ENCODE measurements at regions not wholly inside any gene's neighbourhood (a gene's known extent, or its start where the extent isn't known, plus 50 kb on each side); places are given as distances from the start of the nearest gene placed in this dataset.

GRCh38 chr2:177053038-177053437 is 159.6 kb upstream of the HNRNPA3 start:
- DNase-seq, result no peak
- H3K23ac ChIP-seq (ENCODE audit: low read length), result no peak overlapping the region
- H3K4ac ChIP-seq (ENCODE audit: low read depth, low read length), result no peak overlapping the region
- H2BK120ac ChIP-seq (ENCODE audit: low read depth, low read length), result no peak overlapping the region
- no peaks in the 10 kb centered on the region for H3K79me2 ChIP-seq (ENCODE audit: control insufficient read depth, insufficient read depth, low read length)
- no peaks in the 10 kb centered on the region for H3K36me3 ChIP-seq (ENCODE audit: control insufficient read depth, insufficient read depth, low read length)
- H2BK15ac ChIP-seq (replicated peaks; ENCODE audit: low read depth), result no peak overlapping the region
- no peak overlapping the region for H2BK5ac ChIP-seq (ENCODE audit: low read length)
- H4K8ac ChIP-seq (ENCODE audit: low read depth, low read length), result peak overlapping the region; percentile 39
- no peak overlapping the region for H2AK5ac ChIP-seq (ENCODE audit: low read length)
- WGBS (ENCODE audit: extremely low coverage, insufficient coverage, low lambda C conversion rate), result no CpG with 5 or more reads among the region's 3 CpGs
- H3K4me3 ChIP-seq (ENCODE audit: low read length), result no peak overlapping the region
- no peak overlapping the region for H3K18ac ChIP-seq (ENCODE audit: low read length)
- H3K56ac ChIP-seq (ENCODE audit: low read length), result no peak overlapping the region
- H3K4me2 ChIP-seq (ENCODE audit: low read length), result no peak overlapping the region
- H4K5ac ChIP-seq (ENCODE audit: low read length), result no peak overlapping the region
- no peaks in the 10 kb centered on the region for H3K79me1 ChIP-seq (ENCODE audit: low read length)
- no peaks in the 10 kb centered on the region for H3K4me1 ChIP-seq (ENCODE audit: control insufficient read depth, low read depth, low read length)
- no peak overlapping the region for H3K9ac ChIP-seq (ENCODE audit: low read length)
- no peaks in the 10 kb centered on the region for H3K27me3 ChIP-seq (ENCODE audit: insufficient read depth, low read length, poor library complexity)
- H3K27ac ChIP-seq (ENCODE audit: low read depth, low read length), result no peak overlapping the region

- H4K8ac ChIP-seq (ENCODE audit: low read depth, low read length), result no peak overlapping the region
- no peaks in the 10 kb centered on the region for H3K79me1 ChIP-seq (ENCODE audit: low read length)
- H3K36me3 ChIP-seq (ENCODE audit: control insufficient read depth, insufficient read depth, low read length), result no peaks in the 10 kb centered on the region
- H3K27me3 ChIP-seq (ENCODE audit: insufficient read depth, low read length, poor library complexity), result no peaks in the 10 kb centered on the region
- no peaks in the 10 kb centered on the region for H3K79me2 ChIP-seq (ENCODE audit: control insufficient read depth, insufficient read depth, low read length)
- H3K4me2 ChIP-seq (ENCODE audit: low read length), result no peak overlapping the region
- H3K4me3 ChIP-seq (ENCODE audit: low read length), result no peak overlapping the region
- no peak overlapping the region for H3K56ac ChIP-seq (ENCODE audit: low read length)
- H3K4ac ChIP-seq (ENCODE audit: low read depth, low read length), result no peak overlapping the region
- H2BK15ac ChIP-seq (replicated peaks; ENCODE audit: low read depth), result no peak overlapping the region
- H2BK5ac ChIP-seq (ENCODE audit: low read length), result no peak overlapping the region
- H3K4me1 ChIP-seq (ENCODE audit: control insufficient read depth, low read depth, low read length), result no peaks in the 10 kb centered on the region
- no peak overlapping the region for H2AK5ac ChIP-seq (ENCODE audit: low read length)
- no peak overlapping the region for H4K5ac ChIP-seq (ENCODE audit: low read length)
- H3K23ac ChIP-seq (ENCODE audit: low read length), result no peak overlapping the region
- no peak overlapping the region for H2BK120ac ChIP-seq (ENCODE audit: low read depth, low read length)
- no peak for DNase-seq
- H3K27ac ChIP-seq (ENCODE audit: low read depth, low read length), result no peak overlapping the region
- no peak overlapping the region for H3K18ac ChIP-seq (ENCODE audit: low read length)
- WGBS (ENCODE audit: extremely low coverage, insufficient coverage, low lambda C conversion rate), result no CpG with 5 or more reads among the region's 1 CpG
- H3K9ac ChIP-seq (ENCODE audit: low read length), result no peak overlapping the region
These were observed 158.9 kb upstream of the HNRNPA3 start for GRCh38 chr2:177053716-177054115.

- no peaks in the 10 kb centered on the region for H3K27me3 ChIP-seq (ENCODE audit: insufficient read depth, low read length, poor library complexity)
- no peaks in the 10 kb centered on the region for H3K4me1 ChIP-seq (ENCODE audit: control insufficient read depth, low read depth, low read length)
- H3K56ac ChIP-seq (ENCODE audit: low read length), result no peak overlapping the region
- H4K5ac ChIP-seq (ENCODE audit: low read length), result no peak overlapping the region
- H2AK5ac ChIP-seq (ENCODE audit: low read length), result no peak overlapping the region
- peak; percentile 59 for DNase-seq
- H4K8ac ChIP-seq (ENCODE audit: low read depth, low read length), result no peak overlapping the region
- no CpG with 5 or more reads among the region's 5 CpGs for WGBS (ENCODE audit: extremely low coverage, insufficient coverage, low lambda C conversion rate)
- no peak overlapping the region for H3K4me3 ChIP-seq (ENCODE audit: low read length)
- no peaks in the 10 kb centered on the region for H3K79me1 ChIP-seq (ENCODE audit: low read length)
- no peak overlapping the region for H2BK120ac ChIP-seq (ENCODE audit: low read depth, low read length)
- H3K18ac ChIP-seq (ENCODE audit: low read length), result no peak overlapping the region
- H3K36me3 ChIP-seq (ENCODE audit: control insufficient read depth, insufficient read depth, low read length), result no peaks in the 10 kb centered on the region
- no peak overlapping the region for H3K27ac ChIP-seq (ENCODE audit: low read depth, low read length)
- H3K23ac ChIP-seq (ENCODE audit: low read length), result no peak overlapping the region
- no peak overlapping the region for H2BK15ac ChIP-seq (replicated peaks; ENCODE audit: low read depth)
- H3K4me2 ChIP-seq (ENCODE audit: low read length), result no peak overlapping the region
- H2BK5ac ChIP-seq (ENCODE audit: low read length), result no peak overlapping the region
- H3K9ac ChIP-seq (ENCODE audit: low read length), result no peak overlapping the region
- H3K4ac ChIP-seq (ENCODE audit: low read depth, low read length), result no peak overlapping the region
- H3K79me2 ChIP-seq (ENCODE audit: control insufficient read depth, insufficient read depth, low read length), result no peaks in the 10 kb centered on the region
These were observed 156.1 kb upstream of the HNRNPA3 start for GRCh38 chr2:177056481-177056929.

GRCh38 chr2:177058747-177059146 is 153.8 kb upstream of the HNRNPA3 start:
- H3K79me2 ChIP-seq (ENCODE audit: control insufficient read depth, insufficient read depth, low read length), result no peaks in the 10 kb centered on the region
- H4K5ac ChIP-seq (ENCODE audit: low read length), result no peak overlapping the region
- no peak for DNase-seq
- no peak overlapping the region for H3K23ac ChIP-seq (ENCODE audit: low read length)
- H3K36me3 ChIP-seq (ENCODE audit: control insufficient read depth, insufficient read depth, low read length), result no peaks in the 10 kb centered on the region
- no peak overlapping the region for H3K56ac ChIP-seq (ENCODE audit: low read length)
- H2BK120ac ChIP-seq (ENCODE audit: low read depth, low read length), result no peak overlapping the region
- no peaks in the 10 kb centered on the region for H3K79me1 ChIP-seq (ENCODE audit: low read length)
- H4K8ac ChIP-seq (ENCODE audit: low read depth, low read length), result no peak overlapping the region
- H3K4me1 ChIP-seq (ENCODE audit: control insufficient read depth, low read depth, low read length), result no peaks in the 10 kb centered on the region
- no peak overlapping the region for H3K9ac ChIP-seq (ENCODE audit: low read length)
- no peak overlapping the region for H3K4me3 ChIP-seq (ENCODE audit: low read length)
- H3K4ac ChIP-seq (ENCODE audit: low read depth, low read length), result no peak overlapping the region
- no peaks in the 10 kb centered on the region for H3K27me3 ChIP-seq (ENCODE audit: insufficient read depth, low read length, poor library complexity)
- H2AK5ac ChIP-seq (ENCODE audit: low read length), result no peak overlapping the region
- H3K18ac ChIP-seq (ENCODE audit: low read length), result no peak overlapping the region
- no peak overlapping the region for H2BK5ac ChIP-seq (ENCODE audit: low read length)
- H3K4me2 ChIP-seq (ENCODE audit: low read length), result no peak overlapping the region
- no peak overlapping the region for H2BK15ac ChIP-seq (replicated peaks; ENCODE audit: low read depth)
- H3K27ac ChIP-seq (ENCODE audit: low read depth, low read length), result no peak overlapping the region

GRCh38 chr2:177059293-177059692 is 153.3 kb upstream of the HNRNPA3 start:
- Histone ChIP-seq H4K8ac (ENCODE audit: low read depth, low read length) (no peak overlapping the region), H3K4me1 (ENCODE audit: control insufficient read depth, low read depth, low read length) (no peaks in the 10 kb centered on the region), H3K4ac (ENCODE audit: low read depth, low read length) (no peak overlapping the region), H3K56ac (ENCODE audit: low read length) (no peak overlapping the region), H4K5ac (ENCODE audit: low read length) (no peak overlapping the region), H2BK5ac (ENCODE audit: low read length) (no peak overlapping the region), H2AK5ac (ENCODE audit: low read length) (no peak overlapping the region), H3K27me3 (ENCODE audit: insufficient read depth, low read length, poor library complexity) (no peaks in the 10 kb centered on the region), H3K79me2 (ENCODE audit: control insufficient read depth, insufficient read depth, low read length) (no peaks in the 10 kb centered on the region), H3K36me3 (ENCODE audit: control insufficient read depth, insufficient read depth, low read length) (no peaks in the 10 kb centered on the region), H3K4me2 (ENCODE audit: low read length) (no peak overlapping the region), H3K27ac (ENCODE audit: low read depth, low read length) (no peak overlapping the region), H3K4me3 (ENCODE audit: low read length) (no peak overlapping the region), H2BK15ac (replicated peaks; ENCODE audit: low read depth) (no peak overlapping the region), H3K9ac (ENCODE audit: low read length) (no peak overlapping the region), H2BK120ac (ENCODE audit: low read depth, low read length) (no peak overlapping the region), H3K18ac (ENCODE audit: low read length) (no peak overlapping the region), H3K23ac (ENCODE audit: low read length) (no peak overlapping the region), H3K79me1 (ENCODE audit: low read length) (no peaks in the 10 kb centered on the region)
- DNase-seq, result no peak
- WGBS (ENCODE audit: extremely low coverage, insufficient coverage, low lambda C conversion rate), result no CpG with 5 or more reads among the region's 6 CpGs

- Histone ChIP-seq H3K56ac (ENCODE audit: low read length) (no peak overlapping the region), H2AK5ac (ENCODE audit: low read length) (no peak overlapping the region), H3K27ac (ENCODE audit: low read depth, low read length) (no peak overlapping the region), H3K79me2 (ENCODE audit: control insufficient read depth, insufficient read depth, low read length) (no peaks in the 10 kb centered on the region), H3K36me3 (ENCODE audit: control insufficient read depth, insufficient read depth, low read length) (no peaks in the 10 kb centered on the region), H2BK15ac (replicated peaks; ENCODE audit: low read depth) (no peak overlapping the region), H3K4me1 (ENCODE audit: control insufficient read depth, low read depth, low read length) (no peaks in the 10 kb centered on the region), H3K23ac (ENCODE audit: low read length) (no peak overlapping the region), H2BK120ac (ENCODE audit: low read depth, low read length) (no peak overlapping the region), H4K8ac (ENCODE audit: low read depth, low read length) (no peak overlapping the region), H3K18ac (ENCODE audit: low read length) (no peak overlapping the region), H4K5ac (ENCODE audit: low read length) (no peak overlapping the region), H3K27me3 (ENCODE audit: insufficient read depth, low read length, poor library complexity) (no peaks in the 10 kb centered on the region), H3K4me3 (ENCODE audit: low read length) (no peak overlapping the region), H3K4me2 (ENCODE audit: low read length) (no peak overlapping the region), H2BK5ac (ENCODE audit: low read length) (no peak overlapping the region), H3K79me1 (ENCODE audit: low read length) (no peaks in the 10 kb centered on the region), H3K4ac (ENCODE audit: low read depth, low read length) (no peak overlapping the region), H3K9ac (ENCODE audit: low read length) (no peak overlapping the region)
- DNase-seq, result no peak
- no CpG with 5 or more reads among the region's 1 CpG for WGBS (ENCODE audit: extremely low coverage, insufficient coverage, low lambda C conversion rate)
These were observed 149.3 kb upstream of the HNRNPA3 start for GRCh38 chr2:177063331-177063730.
